Activated T-cell treated with anti-CD3 and anti-CD28 coated beads for 4 hours (primary cell): ENCODE measurements at regions not wholly inside any gene's neighbourhood (a gene's known extent, or its start where the extent isn't known, plus 50 kb on each side); places are given as distances from the start of the nearest gene placed in this dataset.
"Not testable (repeated sequence)": the region's sequence is repeated elsewhere in the genome, so short reads cannot be mapped to it uniquely, and the experiment has no call there.

ENCODE experiments used
- DNase-seq: peaks from one replicate; pipeline ENCODE4 v3.0.0-alpha.2; 2020

- no peak for DNase-seq
These were observed 195.9 kb upstream of the HS6ST1 start for GRCh38 chr2:128514555-128514955.

DNA sequence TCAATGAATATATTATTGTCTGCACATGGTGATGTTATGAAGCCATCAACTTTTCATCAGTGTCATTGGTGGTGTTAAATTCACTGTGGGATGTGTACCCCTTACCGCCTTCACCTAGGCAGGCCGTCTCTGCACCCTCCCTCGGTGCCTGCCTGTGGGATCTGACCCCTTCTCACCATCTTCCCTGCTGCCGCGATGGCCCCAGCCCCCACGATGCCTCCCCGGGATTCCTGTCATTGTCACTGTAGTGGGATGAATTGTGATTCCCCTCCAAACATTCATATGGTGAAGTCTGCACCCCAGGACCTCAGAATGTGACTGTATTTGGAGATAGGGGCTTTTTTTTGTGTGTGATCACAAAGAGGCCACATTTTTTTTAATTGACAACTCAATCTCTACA lies 198.3 kb upstream of the HS6ST1 start:
- no peak for DNase-seq

GRCh38 chr2:128519028-128519427 lies 200.4 kb upstream of the HS6ST1 start:
- DNase-seq, result not testable (repeated sequence)

DNA sequence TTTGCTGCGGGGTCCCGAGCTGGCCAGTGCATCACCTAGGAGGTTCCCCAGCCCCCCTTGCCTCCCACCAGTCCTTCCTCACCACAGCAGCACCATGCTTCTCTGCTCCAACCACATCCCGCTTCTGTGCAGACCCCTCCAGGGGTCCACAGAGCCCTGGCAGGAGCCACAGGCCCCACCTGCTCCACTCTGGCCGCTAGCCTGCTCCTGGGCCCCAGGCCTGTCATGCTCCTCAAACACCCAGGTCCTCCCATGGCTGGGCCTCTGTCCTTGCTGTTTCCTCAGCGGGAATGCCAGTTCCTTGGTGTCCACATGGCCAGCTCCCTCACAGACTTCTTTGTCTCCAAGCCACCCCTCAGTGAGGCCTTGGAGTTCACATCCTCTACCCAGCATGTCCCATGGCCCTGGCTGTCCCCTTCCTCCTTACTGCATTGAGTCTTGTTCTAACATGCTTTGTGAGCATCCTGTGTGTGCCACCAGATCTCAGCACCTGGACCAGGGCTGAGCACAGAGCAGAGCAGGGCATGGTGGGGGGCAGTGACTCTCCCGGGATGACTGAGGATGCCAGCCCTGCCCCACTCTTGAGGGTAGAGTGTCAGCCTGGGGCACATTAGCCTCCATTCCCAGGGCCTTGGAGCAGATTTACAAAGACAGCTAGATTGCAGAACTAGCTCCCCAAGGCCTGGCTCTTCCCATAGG lies 201.0 kb upstream of the HS6ST1 start:
- DNase-seq, result no peak

GRCh38 chr2:128520340-128520739 lies 201.7 kb upstream of the HS6ST1 start:
- DNase-seq, result no peak

- DNase-seq, result no peak
These were observed 202.1 kb upstream of the HS6ST1 start for GRCh38 chr2:128520791-128521190.

DNA sequence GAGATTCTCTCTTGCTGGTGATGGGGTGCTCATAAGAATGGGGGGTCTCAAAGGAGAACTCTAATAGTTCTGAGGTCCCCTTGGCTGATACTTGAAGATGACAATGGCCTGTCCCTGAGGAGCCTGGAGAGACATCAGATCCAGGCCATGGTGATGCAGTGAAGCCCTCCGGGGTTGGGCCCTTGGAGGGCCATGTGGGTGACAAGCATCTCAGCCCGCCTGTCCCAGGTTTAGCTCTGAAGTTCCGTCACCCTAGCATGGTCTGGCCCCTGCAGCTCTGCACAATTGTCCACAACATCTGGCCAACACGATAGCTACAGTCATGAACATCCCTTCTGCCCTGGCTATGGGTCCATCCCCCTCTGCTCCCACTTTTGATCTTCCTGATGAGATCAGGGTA lies 202.8 kb upstream of the HS6ST1 start:
- no peak for DNase-seq

DNA sequence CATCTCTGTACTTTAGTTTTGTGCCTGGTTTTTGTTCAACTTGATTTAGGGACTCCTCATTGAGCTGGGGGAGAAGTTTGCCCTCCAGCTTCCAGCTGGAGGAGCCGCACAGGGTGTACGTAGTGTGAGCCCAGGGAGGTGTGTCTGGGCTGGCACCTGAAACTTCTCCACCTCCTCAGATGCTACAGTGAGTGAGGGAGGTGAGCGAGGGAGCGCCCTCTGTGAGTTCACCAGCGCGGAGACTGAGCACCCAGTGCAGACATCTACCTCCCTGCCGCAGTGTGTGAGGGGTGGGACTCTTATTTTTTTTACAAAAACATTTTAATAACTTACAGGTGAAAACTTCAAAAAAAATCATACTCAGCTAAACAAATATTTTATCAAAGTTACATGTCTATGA lies 204.2 kb upstream of the HS6ST1 start:
- no peak for DNase-seq

- DNase-seq, result no peak
These were observed 204.8 kb upstream of the HS6ST1 start for GRCh38 chr2:128523457-128523856.

- DNase-seq, result no peak
These were observed 205.5 kb upstream of the HS6ST1 start for GRCh38 chr2:128524183-128524582.

DNA sequence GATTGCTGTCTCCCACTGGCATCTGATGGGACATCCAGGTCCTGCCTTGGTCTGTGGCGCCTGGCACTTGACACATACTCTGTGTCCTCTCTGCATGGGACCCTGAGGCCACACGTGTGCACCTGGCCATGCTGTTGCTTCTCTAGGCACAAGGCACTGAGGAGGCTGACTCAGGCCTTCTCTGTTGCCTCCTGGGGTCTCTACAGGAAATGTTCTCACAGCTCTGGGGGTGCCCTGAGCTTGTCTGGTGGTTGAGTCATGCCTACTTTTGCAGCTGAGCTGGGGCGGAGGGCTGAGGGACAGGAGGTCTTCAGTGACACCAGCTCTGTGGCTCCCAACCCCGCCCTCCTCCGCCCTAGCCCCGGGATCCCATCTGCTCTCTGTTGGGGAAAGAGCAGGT lies 207.0 kb upstream of the HS6ST1 start:
- DNase-seq, result no peak

- DNase-seq, result no peak
These were observed 207.8 kb upstream of the HS6ST1 start for GRCh38 chr2:128526455-128526976.

- no peak for DNase-seq
These were observed 209.5 kb upstream of the HS6ST1 start for GRCh38 chr2:128528133-128528532.

- no peak for DNase-seq
These were observed 211.4 kb upstream of the HS6ST1 start for GRCh38 chr2:128530025-128530573.

GRCh38 chr2:128531856-128532255 lies 213.2 kb upstream of the HS6ST1 start:
- DNase-seq, result no peak

DNA sequence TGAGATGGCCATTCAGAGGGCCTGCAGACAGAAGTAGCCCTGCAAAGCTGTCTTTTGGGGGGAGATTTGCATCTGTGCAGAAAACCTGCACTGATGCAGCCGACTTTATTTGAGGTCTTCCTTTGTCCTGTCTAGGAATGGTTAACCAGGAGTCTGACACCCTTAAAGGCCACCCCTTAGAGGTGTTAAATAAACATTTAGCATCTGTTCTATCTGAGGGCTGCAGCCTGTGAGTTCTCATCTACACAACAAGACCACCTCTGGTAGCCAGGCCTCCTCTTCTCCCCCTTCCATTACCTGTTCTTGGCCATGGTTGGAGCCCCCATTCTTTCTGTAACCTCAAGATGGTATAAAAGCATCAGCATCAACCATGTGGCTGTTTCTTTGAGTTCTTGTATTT lies 214.4 kb upstream of the HS6ST1 start:
- no peak for DNase-seq

DNA sequence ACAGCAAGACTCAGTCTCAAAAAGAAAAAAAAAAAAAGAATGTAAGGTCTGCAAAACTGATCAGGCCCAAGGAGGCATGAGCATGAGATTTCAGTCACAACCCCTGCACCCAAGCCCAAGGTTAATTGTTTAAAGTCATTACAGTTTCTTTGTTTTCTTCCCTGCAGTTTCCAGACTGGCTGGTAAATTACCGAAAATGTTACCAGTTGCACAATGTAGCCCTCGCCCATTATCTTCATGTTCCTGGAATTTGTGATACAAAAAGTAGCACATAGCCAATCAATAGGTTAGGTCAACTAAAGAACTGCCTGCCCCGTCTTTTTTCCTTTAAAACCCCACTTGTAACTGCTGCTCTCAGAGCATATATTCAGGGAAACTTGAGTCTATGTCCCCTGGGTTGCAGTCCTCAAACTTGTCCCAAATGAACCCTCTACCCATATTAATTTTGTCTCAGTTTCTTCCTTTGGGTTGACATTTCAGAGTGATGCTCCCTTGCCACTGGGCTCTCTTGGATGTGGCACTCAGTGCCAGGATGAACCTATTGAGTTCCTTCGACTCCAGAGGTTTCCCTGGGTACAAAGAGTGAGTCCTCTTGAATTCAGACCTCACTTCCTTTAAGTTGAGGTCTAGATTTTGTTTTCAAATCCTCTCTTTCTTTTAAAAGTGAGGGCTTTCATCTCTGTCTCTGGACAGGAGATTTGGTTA lies 216.2 kb upstream of the HS6ST1 start:
- DNase-seq, result no peak

GRCh38 chr2:128535953-128536352 lies 217.3 kb upstream of the HS6ST1 start:
- DNase-seq, result no peak

GRCh38 chr2:128536925-128537620 lies 218.4 kb upstream of the HS6ST1 start:
- no peak for DNase-seq

- DNase-seq, result no peak
These were observed 219.0 kb upstream of the HS6ST1 start for GRCh38 chr2:128537646-128538045.

DNA sequence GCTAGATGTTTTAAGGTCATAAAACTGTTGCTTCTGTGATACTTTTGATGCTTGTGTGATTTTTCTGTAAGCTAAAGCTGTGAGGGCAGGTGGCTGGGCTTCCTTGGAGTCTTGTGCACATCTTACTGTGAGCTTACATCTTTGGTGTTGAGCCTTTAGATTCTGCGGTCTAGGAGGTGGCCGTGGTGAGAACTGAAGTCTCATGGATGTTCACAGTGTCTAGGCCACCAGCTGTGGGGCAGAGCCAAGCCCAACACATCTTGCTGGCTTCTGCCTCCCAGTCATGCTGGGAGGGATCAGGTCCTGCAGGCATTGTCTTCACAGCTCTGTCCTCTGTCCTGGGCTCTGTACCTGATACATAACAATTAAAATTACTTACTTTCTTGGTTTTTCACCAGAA lies 219.7 kb upstream of the HS6ST1 start:
- no peak for DNase-seq

GRCh38 chr2:128540670-128541069 lies 222.0 kb upstream of the HS6ST1 start:
- no peak for DNase-seq

- no peak for DNase-seq
These were observed 222.8 kb upstream of the HS6ST1 start for GRCh38 chr2:128541448-128541847.

DNA sequence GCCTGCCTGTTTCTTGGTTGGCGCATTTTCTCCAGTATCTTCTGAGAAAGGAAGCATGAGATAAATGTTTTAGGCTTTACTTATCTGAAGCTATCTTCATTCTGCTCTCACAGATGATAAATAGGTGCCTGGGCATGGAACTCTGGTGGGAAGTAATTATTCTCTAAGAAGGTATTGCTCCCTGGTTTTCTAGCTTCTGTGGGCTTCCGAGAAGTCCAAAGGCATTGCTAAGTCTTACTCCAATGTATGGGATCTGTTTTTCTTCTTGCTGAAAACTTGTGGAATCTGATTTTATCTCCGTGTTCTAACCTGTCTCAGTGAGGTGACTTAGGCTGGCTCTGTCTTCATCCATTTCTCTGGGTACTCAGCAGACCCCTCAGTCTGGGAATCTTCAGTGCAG lies 224.4 kb upstream of the HS6ST1 start:
- no peak for DNase-seq
